ENCODE measurements at regions not wholly inside any gene's neighbourhood (a gene's known extent, or its start where the extent isn't known, plus 50 kb on each side); places are given as distances from the start of the nearest gene placed in this dataset.
"Not testable (repeated sequence)": the region's sequence is repeated elsewhere in the genome, so short reads cannot be mapped to it uniquely, and the experiment has no call there.

GRCh38 chr6:2363211-2363610 is 117.8 kb upstream of the GMDS start:
- no peak for DNase-seq

GRCh38 chr6:2361195-2361594 is 115.8 kb upstream of the GMDS start:
- no peak for DNase-seq

GRCh38 chr6:2360716-2361115 is 115.3 kb upstream of the GMDS start:
- DNase-seq: no peak

GRCh38 chr6:2360126-2360525 is 114.7 kb upstream of the GMDS start:
- no peak for DNase-seq

GRCh38 chr6:2355150-2355549 is 109.7 kb upstream of the GMDS start:
- no peak for DNase-seq

- no peak for DNase-seq
Measured at GRCh38 chr6:2354138-2354491, 108.7 kb upstream of the GMDS start.

- peak; percentile 37 for DNase-seq
Measured at GRCh38 chr6:2353412-2354137, 108.2 kb upstream of the GMDS start.

GRCh38 chr6:2351807-2352431 is 106.5 kb upstream of the GMDS start:
- DNase-seq: no peak

- DNase-seq: no peak
Measured at GRCh38 chr6:2351090-2351489, 105.7 kb upstream of the GMDS start.

GRCh38 chr6:2346078-2346477 is 100.7 kb upstream of the GMDS start:
- DNase-seq: no peak

GRCh38 chr6:2344319-2344905 is 99.0 kb upstream of the GMDS start:
- DNase-seq: no peak

- DNase-seq: no peak
Measured at GRCh38 chr6:2327591-2327990, 82.2 kb upstream of the GMDS start.

- no peak for DNase-seq
Measured at GRCh38 chr6:2324166-2324953, 79.0 kb upstream of the GMDS start.

- not testable (repeated sequence) for DNase-seq
Measured at GRCh38 chr6:2317498-2317897, 72.1 kb upstream of the GMDS start.

- no peak for DNase-seq
Measured at GRCh38 chr6:2314641-2315040, 69.2 kb upstream of the GMDS start.

GRCh38 chr6:2310042-2310441 is 64.6 kb upstream of the GMDS start:
- DNase-seq: no peak

GRCh38 chr6:2309122-2309521 is 63.7 kb upstream of the GMDS start:
- no peak for DNase-seq

GRCh38 chr6:2307799-2308198 is 62.4 kb upstream of the GMDS start:
- no peak for DNase-seq

- DNase-seq: no peak
Measured at GRCh38 chr6:2305951-2306350, 60.5 kb upstream of the GMDS start.

- not testable (repeated sequence) for DNase-seq
Measured at GRCh38 chr6:2302482-2302881, 57.1 kb upstream of the GMDS start.

- DNase-seq: no peak
Measured at GRCh38 chr6:2296781-2297180, 51.4 kb upstream of the GMDS start.

Measured in NCI-H2171 (cell line).